ENCODE measurements at regions not wholly inside any gene's neighbourhood (a gene's known extent, or its start where the extent isn't known, plus 50 kb on each side); places are given as distances from the start of the nearest gene placed in this dataset.

DNA sequence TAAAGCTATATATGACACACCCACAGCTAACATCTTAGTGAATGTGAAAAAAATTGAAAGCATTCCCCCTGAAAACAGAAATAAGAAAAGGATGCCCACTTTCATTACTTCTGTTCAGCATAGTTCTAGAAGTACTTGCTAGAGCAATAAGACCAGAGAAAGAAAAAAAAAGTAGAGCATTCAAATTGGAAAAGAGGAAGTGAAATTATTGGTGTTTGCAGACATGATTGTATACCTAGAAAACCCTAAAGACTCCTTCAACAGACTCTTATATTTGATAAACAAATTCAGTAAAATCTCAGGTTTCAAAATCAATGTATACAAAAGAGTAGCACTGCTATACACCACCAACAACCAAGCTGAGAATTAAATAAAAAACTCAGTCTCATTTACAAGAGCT, 1461.0 kb downstream of the AMY1C start:
- intact Hi-C loops (cut with DNase I; ENCODE audit: low total_unique reads), result no loop called here
- no peak for DNase-seq (ENCODE audit: low spot score in 2 of 2)
- TF ChIP-seq POLR2A (IDR thresholded peaks at IDR 0.05) (no peak), CTCF (IDR thresholded peaks at IDR 0.05) (no peak)
- H3K4me3 ChIP-seq (ENCODE audit: low read depth, poor library complexity, severe bottlenecking), result no peak overlapping the region

GRCh38 chr1:105231378-105231777, 1481.7 kb downstream of the AMY1C start:
- DNase-seq (ENCODE audit: low spot score in 2 of 2), result no peak
- WGBS, 2 donors, result 44 to 56% methylated on average over 1 of the region's 1 CpG
- no peak overlapping the region for H3K4me3 ChIP-seq (ENCODE audit: low read depth, poor library complexity, severe bottlenecking)
- no peak for TF ChIP-seq POLR2A (IDR thresholded peaks at IDR 0.05)
- no peak for TF ChIP-seq CTCF (IDR thresholded peaks at IDR 0.05)
- intact Hi-C loops (cut with DNase I; ENCODE audit: low total_unique reads), result no loop called here

- TF ChIP-seq CTCF (IDR thresholded peaks at IDR 0.05) (no peak), POLR2A (IDR thresholded peaks at IDR 0.05) (no peak)
- 37 to 40% methylated on average over 7 of the region's 7 CpGs for WGBS, 2 donors
- no peak overlapping the region for H3K4me3 ChIP-seq (ENCODE audit: low read depth, poor library complexity, severe bottlenecking)
- no peak for DNase-seq (ENCODE audit: low spot score in 2 of 2)
- intact Hi-C loops (cut with DNase I; ENCODE audit: low total_unique reads), result no loop called here
These were observed 1493.7 kb downstream of the AMY1C start for GRCh38 chr1:105243411-105243810.

DNA sequence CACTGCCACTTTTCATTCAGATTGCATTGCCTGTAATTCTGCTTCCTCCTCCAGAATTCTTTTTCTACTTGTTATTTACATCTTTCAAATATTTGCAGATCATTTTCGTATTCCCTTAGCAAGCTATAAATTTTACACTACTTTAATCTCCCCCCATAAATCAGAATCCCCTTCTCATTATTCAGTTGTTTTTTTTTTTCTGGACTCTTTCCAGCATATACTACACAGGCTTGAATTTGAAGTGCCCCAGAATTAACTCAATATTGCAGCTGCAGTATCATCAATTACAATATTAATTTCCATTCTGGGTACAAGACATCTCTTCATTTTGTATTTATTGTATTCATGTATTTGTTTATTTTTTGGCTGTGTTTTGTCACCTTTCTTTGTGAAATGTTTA, 1494.3 kb downstream of the AMY1C start:
- H3K4me3 ChIP-seq (ENCODE audit: low read depth, poor library complexity, severe bottlenecking), result no peak overlapping the region
- no peak for TF ChIP-seq CTCF (IDR thresholded peaks at IDR 0.05)
- TF ChIP-seq POLR2A (IDR thresholded peaks at IDR 0.05), result no peak
- intact Hi-C loops (cut with DNase I; ENCODE audit: low total_unique reads), result no loop called here
- 10 to 17% methylated on average over 1 of the region's 1 CpG for WGBS, 2 donors
- DNase-seq (ENCODE audit: low spot score in 2 of 2), result no peak

GRCh38 chr1:105254906-105255305, 1505.2 kb downstream of the AMY1C start:
- DNase-seq (ENCODE audit: low spot score in 2 of 2), result no peak
- 72 to 74% methylated on average over 1 of the region's 1 CpG for WGBS, 2 donors
- intact Hi-C loops (cut with DNase I; ENCODE audit: low total_unique reads), result no loop called here

More at GRCh38 chr1:105254906-105255305, 1505.2 kb downstream of the AMY1C start:
- TF ChIP-seq POLR2A (IDR thresholded peaks at IDR 0.05), result no peak
- TF ChIP-seq CTCF (IDR thresholded peaks at IDR 0.05), result no peak
- H3K4me3 ChIP-seq (ENCODE audit: low read depth, poor library complexity, severe bottlenecking), result no peak overlapping the region
